ENCODE measurements at regions not wholly inside any gene's neighbourhood (a gene's known extent, or its start where the extent isn't known, plus 50 kb on each side); places are given as distances from the start of the nearest gene placed in this dataset.
"Not testable (repeated sequence)": the region's sequence is repeated elsewhere in the genome, so short reads cannot be mapped to it uniquely, and the experiment has no call there.

GRCh38 chr12:107144441-107144840, 51.1 kb upstream of the CRY1 start:
- DNase-seq = no peak

DNA sequence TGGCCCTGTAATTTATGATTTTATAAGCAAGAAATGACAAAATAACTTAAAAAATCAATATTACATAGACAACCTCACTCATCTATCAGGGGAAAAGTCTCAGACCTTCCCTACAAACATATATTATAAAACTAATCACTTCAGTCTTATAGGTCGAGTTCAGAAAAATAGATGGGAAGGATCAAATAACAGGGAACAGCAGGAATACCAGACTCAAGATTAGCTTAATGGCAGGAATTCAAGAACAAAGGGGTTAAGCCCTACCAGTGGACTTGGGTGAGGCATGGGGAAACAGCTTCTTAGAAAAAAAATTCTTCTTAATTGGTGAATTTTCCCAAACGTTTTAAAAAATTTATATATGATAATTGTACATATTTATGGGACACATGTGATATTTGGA, 51.6 kb upstream of the CRY1 start:
- DNase-seq = no peak

GRCh38 chr12:107145397-107145796, 52.0 kb upstream of the CRY1 start:
- DNase-seq = no peak

- DNase-seq = no peak
These were observed 54.8 kb upstream of the CRY1 start for GRCh38 chr12:107148107-107148506.

- no peak for DNase-seq
These were observed 59.0 kb upstream of the CRY1 start for GRCh38 chr12:107152315-107152714.

DNA sequence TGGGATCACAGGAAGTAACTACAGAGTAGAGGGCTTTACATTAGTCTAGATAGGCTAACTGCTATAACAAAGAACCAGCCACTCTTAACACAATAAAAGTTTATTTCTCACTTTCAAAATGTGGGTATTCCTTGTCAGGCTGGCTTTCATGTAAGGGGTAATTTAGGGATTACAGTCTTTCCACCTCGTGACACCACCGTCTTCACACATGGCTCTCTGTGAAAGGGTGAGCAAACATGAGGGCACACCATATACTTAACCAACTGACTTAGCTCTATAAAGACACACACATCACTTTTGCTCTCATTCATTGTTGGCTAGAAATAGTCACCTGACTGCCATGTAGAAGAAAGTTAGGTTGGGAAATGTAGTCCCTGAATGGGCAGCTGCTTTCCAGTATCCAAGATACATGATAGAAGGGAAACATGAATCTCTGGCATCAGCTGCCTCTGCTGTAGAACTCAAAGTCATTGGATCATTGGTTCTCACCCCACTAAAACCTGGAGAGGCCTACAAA, 66.1 kb upstream of the CRY1 start:
- no peak for DNase-seq

- DNase-seq = no peak
These were observed 70.1 kb upstream of the CRY1 start for GRCh38 chr12:107163413-107163812.

DNA sequence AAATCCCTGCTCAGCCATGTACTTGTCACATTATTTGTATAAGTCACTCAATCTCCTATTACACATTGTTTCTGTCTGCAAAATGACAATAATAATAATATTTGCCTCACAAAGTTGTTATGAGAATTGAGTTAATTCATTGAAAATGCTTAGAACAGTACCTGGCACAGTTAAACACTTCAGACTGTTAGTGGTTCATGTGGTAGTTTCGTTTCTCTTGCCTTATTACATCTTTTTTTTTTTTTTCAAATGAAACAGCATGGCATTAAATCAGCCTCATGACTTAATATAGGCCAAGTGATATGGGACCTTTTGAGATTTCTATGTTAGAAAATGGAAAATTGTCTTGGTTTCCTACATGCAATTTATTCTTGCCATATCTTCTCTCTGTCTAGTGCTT, 71.0 kb upstream of the CRY1 start:
- DNase-seq = no peak

DNA sequence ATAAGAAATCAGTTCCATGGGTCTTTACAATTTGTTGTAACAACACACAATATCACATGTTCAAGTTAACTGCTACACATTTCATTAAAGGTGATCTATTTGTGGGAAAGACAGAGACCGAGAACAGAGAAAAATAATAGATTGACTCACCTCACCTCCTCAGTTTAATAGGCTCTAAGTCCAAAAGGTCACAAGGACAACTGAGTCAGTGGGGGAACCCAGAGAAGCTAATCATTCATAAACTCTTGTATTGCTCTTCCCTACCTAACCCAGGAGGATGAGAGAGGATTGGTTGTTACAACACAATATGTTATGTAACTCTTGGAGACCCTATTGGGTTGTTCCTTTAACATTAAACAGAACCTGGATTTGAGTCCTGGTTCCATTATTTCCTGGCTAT, 72.2 kb upstream of the CRY1 start:
- no peak for DNase-seq

- DNase-seq = no peak
These were observed 74.4 kb upstream of the CRY1 start for GRCh38 chr12:107167756-107168155.

DNA sequence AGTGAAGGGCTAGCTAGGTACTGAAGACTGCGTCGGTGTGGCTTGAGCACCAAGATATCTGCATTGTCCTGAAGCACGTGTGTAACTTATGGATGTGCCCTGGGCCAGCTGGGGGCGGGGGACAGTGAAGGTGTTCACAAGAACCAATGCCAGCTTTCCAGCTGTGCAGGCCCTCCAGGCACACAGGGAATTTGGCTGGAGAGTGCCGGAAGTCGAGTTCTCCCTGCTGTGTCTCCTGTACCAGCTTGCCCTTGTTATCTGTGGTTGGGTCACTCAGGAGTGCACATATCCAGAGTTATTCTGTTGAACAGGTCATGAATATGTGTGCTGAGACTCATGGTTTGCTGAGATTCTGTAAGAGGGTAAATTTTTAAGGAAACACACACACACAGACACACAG, 75.9 kb upstream of the CRY1 start:
- DNase-seq = no peak

GRCh38 chr12:107178776-107179175, 85.4 kb upstream of the CRY1 start:
- DNase-seq = no peak

- no peak for DNase-seq
These were observed 86.5 kb upstream of the CRY1 start for GRCh38 chr12:107179871-107180270.

- DNase-seq = no peak
These were observed 86.9 kb upstream of the CRY1 start for GRCh38 chr12:107180272-107180671.

DNA sequence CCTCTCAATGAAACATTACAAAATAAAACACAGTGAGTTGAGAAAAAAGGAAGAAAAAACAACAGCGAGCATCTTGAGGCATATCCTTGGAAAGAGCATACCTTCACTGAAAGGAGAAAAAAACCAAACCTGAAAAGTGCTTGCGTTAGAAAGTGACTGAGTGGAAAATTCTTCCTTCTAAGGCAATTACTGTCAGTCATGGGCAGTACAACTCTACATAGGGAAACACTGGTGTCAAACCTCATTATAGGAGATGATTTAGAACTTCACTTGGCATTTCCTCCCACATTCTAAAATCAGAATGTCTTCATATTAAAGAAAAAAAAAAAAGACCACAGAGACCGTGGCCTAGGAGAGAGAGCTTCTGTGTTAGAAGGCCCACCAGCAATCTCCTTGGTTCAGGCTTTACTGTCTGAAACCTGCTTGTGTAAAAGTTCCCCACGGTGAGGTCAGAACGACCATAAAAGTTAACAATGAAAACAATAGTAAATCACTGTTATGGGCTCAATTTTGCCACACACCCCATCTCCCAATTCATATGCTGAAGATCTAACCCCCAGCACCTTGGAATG, 91.1 kb upstream of the CRY1 start:
- no peak for DNase-seq

DNA sequence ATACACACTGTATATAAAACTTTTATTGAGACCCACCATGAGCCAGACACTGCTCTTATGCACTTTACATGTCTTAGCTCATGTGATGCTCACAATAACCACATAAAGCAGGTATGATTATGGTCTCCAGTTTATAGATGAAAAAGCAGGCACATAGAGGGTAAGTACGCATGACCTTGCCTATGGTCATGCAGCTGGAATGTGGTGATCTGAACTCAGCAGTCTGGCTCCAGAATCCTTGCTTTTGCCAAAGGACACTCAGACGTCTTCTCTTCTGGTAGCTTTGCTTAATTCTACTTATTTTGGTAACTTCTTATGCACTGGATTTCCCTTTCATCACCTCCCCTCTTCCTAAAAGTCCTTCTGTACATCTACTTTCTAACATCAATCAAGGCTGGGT, 103.3 kb upstream of the CRY1 start:
- DNase-seq = no peak

DNA sequence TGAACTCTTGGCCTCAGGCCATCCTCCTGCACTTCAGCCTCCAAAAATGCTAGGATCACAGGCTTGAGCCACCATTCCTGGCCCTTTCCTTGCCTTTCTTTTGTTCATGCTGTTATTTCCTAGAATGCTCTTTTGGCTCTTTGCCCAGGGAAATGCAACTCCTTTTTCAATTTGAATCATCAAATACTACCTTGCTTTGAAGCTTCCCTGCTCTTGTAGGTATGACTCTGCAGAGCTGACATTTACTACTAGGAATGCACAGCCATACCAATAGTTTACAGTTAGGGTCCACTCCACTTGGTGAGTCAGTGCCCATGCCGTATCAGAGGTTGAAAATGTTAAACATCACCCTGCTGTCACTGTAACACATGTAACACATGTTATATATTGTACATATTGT, 107.0 kb upstream of the CRY1 start:
- no peak for DNase-seq

DNA sequence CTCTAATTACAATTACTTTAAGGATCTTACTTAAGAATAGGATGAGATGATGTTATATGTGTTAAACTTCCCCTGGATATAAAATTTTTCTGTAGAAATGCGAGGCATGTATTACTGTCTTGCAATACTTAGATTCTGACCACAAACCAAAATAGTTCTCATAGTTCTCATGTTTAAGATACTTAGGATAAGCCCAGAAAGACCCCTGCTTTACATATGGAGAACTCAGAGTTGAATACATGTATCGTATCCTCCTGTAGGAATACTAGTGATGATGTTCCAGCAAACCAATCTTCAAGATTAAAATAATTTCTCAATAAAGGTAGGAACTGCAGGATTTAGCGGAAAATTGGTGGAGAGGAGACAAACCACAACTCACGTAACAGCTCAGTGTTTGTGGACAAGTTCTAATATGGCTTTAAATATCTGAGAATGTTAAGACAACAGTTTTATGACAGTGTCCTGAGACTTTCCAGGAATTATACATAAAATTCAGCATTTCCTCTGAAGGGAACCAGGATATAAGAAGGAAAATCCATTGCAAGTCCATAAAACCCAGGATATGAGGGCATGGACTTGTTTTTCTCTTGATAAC, 114.7 kb upstream of the CRY1 start:
- no peak for DNase-seq

- DNase-seq = not testable (repeated sequence)
These were observed 116.4 kb upstream of the CRY1 start for GRCh38 chr12:107209700-107210099.

DNA sequence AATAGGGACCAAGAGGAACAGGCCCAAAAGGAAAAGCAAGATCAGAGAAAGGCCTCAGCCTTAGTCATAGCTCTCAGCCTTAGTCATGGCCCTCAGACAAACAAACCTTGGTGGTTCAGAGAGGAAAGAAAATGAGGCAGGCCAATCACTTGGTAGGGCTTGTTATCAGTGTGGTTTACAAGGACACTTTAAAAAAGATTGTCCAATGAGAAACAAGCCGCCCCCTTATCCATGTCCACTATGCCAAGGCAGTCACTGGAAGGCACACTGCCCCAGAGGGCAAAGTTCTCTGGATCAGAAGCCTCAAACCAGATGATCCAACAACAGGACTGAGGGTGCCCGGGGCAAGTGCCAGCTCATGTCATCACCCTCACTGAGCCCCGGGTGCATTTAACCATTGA, 121.0 kb upstream of the CRY1 start:
- not testable (repeated sequence) for DNase-seq

GRCh38 chr12:107216411-107216810, 123.1 kb upstream of the CRY1 start:
- DNase-seq = not testable (repeated sequence)

GRCh38 chr12:107219301-107219700, 126.0 kb upstream of the CRY1 start:
- no peak for DNase-seq

GRCh38 chr12:107221913-107222312, 128.6 kb upstream of the CRY1 start:
- DNase-seq = no peak

GRCh38 chr12:107223821-107224220, 130.5 kb upstream of the CRY1 start:
- no peak for DNase-seq

DNA sequence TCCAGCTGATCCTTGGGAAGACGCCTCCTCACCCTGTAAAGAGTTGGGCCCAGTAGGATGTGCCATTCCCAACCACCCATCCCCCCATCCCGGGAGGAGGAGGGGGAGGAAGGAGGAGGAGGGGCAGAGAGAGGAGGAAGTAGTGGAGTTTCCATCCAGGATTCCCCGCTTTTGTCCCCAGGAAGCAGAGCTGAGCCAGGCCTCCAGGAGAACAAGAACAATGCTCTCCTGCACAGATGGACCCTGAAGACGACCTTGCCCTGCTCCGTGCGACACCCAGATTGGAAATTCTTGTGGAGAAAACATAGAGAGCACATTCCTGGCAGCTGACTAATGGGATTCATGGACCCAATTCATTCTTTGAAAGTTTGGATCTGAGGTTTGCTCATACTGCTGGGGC, 132.3 kb upstream of the CRY1 start:
- DNase-seq = no peak
